A673 (cell line): ENCODE measurements at regions not wholly inside any gene's neighbourhood (a gene's known extent, or its start where the extent isn't known, plus 50 kb on each side); places are given as distances from the start of the nearest gene placed in this dataset.

Source experiments
- CTCF ChIP-seq: fragments of 300-800, 200-600 bp; sonication (generic); conservative IDR thresholded peaks from 2 replicates; pipeline ENCODE4 v1.5.1; 2017; ENCODE audit warnings: low read depth, mild to moderate bottlenecking, antibody characterized with exemption, low read length, moderate library complexity, mixed read lengths
- EZH2 ChIP-seq: fragments of 200-600 bp; sonication (generic); IDR thresholded peaks from 2 replicates; pipeline ENCODE4 v1.6.1; 2017; ENCODE audit warnings: borderline replicate concordance, low read depth, mild to moderate bottlenecking, mixed read lengths, antibody characterized with exemption, low read length; ENCODE audit not compliant: poor library complexity, severe bottlenecking

DNA sequence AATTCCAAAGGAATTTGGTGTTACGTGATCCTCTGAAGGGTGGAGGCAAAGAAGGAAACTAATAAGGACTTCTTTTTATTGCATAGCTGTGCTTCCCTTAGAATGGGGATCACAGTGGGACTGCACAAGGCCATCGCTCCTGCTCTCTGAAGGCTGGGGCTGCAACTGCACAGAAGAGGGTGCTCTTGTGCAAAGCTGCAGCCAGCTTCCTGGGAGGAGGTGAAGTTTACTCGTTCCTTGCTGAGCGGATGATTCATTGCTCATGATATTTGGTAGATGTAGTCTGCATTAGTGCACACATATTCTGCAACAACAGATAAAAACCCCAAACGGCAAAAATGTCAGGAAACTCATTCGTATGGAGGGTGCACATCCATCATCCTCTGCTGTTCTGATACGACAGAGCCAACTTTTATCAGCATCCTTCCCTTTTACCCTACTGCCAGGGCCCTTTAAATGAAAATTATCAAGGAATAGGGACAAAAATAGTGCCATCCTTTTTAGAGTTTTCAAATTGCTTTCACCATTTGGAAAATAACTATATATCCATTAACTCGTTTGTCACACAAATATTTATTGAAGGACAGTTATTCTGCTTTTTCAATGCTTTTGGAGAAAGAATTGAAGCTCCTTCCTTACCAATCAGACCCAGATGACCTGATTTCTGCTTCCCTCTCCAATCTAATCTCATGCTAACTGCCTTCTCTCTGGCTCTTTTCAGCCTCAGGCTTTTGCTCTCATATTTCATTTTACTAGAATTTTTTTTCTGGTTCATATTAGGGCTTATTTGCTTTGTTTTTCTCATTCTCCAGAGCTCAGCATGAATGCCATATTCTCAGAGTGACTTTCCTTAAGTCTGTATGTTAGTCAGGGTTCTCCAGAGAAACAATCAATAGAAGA lies 263.6 kb downstream of the DUSP10 start:
- TF ChIP-seq CTCF (peak; percentile 40; the same call in 1 of the 2 replicates), EZH2 (no peak)
